ENCODE measurements at regions not wholly inside any gene's neighbourhood (a gene's known extent, or its start where the extent isn't known, plus 50 kb on each side); places are given as distances from the start of the nearest gene placed in this dataset.

- H3K27me3 ChIP-seq = peaks cover 0 to 23% (median 0%) of the 10 kb centered on the region in 9 donors
- DNase-seq (no peak), ATAC-seq (no peak)
- no peaks in the 10 kb centered on the region for H3K4me1 ChIP-seq
- H3K27ac ChIP-seq = no peak overlapping the region
- 79 to 87% (median 85%) methylated on average over 13 to 16 of the region's 16 CpGs for WGBS, 4 donors
- intact Hi-C loops (cut with DNase I) = no loop called here
- no peak overlapping the region for H3K4me3 ChIP-seq
- no peaks in the 10 kb centered on the region for H3K36me3 ChIP-seq
- no peaks in the 10 kb centered on the region for H3K9me3 ChIP-seq
- TF ChIP-seq, protein P1, sequence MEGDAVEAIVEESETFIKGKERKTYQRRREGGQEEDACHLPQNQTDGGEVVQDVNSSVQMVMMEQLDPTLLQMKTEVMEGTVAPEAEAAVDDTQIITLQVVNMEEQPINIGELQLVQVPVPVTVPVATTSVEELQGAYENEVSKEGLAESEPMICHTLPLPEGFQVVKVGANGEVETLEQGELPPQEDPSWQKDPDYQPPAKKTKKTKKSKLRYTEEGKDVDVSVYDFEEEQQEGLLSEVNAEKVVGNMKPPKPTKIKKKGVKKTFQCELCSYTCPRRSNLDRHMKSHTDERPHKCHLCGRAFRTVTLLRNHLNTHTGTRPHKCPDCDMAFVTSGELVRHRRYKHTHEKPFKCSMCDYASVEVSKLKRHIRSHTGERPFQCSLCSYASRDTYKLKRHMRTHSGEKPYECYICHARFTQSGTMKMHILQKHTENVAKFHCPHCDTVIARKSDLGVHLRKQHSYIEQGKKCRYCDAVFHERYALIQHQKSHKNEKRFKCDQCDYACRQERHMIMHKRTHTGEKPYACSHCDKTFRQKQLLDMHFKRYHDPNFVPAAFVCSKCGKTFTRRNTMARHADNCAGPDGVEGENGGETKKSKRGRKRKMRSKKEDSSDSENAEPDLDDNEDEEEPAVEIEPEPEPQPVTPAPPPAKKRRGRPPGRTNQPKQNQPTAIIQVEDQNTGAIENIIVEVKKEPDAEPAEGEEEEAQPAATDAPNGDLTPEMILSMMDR (IDR thresholded peaks at IDR 0.05) = no peak
- TF ChIP-seq POLR2A (IDR thresholded peaks at IDR 0.05) = no peak
Measured at GRCh38 chr22:48434156-48434867, 1393.4 kb downstream of the BRD1 start.

DNA sequence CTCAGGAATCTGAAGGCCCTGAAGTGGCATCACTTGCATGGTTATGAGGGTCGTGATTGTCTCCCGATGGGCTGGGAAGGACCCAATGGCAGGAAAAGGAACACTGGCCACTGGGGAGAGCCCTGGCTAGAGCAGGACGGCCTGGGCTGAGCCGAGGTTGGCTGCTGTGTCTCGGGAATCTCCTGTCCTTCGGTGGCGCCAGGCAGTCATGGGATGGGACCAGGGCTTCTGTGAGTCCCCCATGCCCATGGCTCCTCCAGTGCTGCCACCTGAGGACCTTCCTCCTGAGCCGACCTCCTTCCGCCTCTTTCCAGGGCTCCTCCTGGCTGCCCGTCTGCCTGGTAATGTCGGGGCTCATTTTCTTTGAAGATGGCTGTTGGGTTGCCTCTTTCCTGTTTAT lies 1394.0 kb downstream of the BRD1 start:
- 71 to 88% (median 77%) methylated on average over 11 of the region's 11 CpGs for WGBS, 4 donors
- DNase-seq (no peak), ATAC-seq (no peak)
- no peak for TF ChIP-seq POLR2A (IDR thresholded peaks at IDR 0.05)
- TF ChIP-seq, protein P1 (IDR thresholded peaks at IDR 0.05) = no peak
- Histone ChIP-seq H3K4me1 (no peaks in the 10 kb centered on the region), H3K36me3 (no peaks in the 10 kb centered on the region), H3K27ac (no peak overlapping the region), H3K4me3 (no peak overlapping the region), H3K27me3 (peaks cover 0 to 23% (median 0%) of the 10 kb centered on the region in 9 donors), H3K9me3 (no peaks in the 10 kb centered on the region)
- intact Hi-C loops (cut with DNase I) = no loop called here

DNA sequence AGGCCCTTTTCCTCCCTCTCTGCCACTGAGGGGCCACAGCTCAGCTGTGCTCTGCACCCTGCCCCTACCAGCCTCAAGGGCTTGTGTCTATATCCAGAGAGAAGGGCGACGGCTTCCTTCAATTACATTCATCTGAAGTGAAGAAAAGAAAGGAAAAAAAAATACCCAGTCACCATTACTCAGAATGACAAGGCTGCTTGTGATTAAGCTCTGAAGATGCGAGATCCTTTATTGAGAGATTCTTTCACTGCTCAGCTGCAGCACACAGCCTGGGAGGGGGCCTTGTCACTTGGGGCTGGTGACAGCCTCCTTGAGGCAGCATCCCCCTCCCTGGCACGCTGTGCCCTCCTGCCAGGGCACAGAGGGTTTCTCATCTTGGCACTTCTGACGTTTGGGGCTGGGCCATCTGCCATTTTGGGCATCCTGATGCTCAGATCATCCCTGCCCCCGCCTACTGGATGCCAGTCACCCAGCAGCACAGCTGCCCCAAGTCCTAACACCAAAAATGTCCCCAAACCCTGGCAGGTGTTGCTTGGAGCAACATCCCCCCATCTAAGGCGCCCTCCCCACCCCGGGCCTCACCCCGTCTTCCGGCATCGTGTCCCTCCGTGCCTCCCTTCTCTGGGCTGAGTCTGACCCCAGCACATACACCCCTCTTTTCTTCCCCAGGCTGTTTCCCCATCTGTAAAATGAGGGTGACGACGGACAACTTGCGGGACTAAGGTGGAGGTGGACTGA lies 1394.7 kb downstream of the BRD1 start:
- H3K27me3 ChIP-seq = peaks cover 0 to 23% (median 0%) of the 10 kb centered on the region in 9 donors
- TF ChIP-seq, protein P1 (IDR thresholded peaks at IDR 0.05) = no peak
- no peak for TF ChIP-seq POLR2A (IDR thresholded peaks at IDR 0.05)
- H3K4me1 ChIP-seq = no peaks in the 10 kb centered on the region
- H3K36me3 ChIP-seq = no peaks in the 10 kb centered on the region
- DNase-seq (no peak), ATAC-seq (no peak)
- no peaks in the 10 kb centered on the region for H3K9me3 ChIP-seq
- no peak overlapping the region for H3K4me3 ChIP-seq
- WGBS, 4 donors = 76 to 81% (median 77%) methylated on average over 15 of the region's 15 CpGs
- intact Hi-C loops (cut with DNase I) = no loop called here
- H3K27ac ChIP-seq = no peak overlapping the region

- TF ChIP-seq, protein P1 (IDR thresholded peaks at IDR 0.05) = no peak
- no peak for ATAC-seq
- Histone ChIP-seq H3K4me3 (no peak overlapping the region), H3K4me1 (no peaks in the 10 kb centered on the region), H3K27me3 (peaks cover 0 to 23% (median 0%) of the 10 kb centered on the region in 9 donors), H3K27ac (no peak overlapping the region), H3K36me3 (no peaks in the 10 kb centered on the region), H3K9me3 (no peaks in the 10 kb centered on the region)
- intact Hi-C loops (cut with DNase I) = no loop called here
- no peak for DNase-seq
- WGBS, 4 donors = 70 to 80% (median 75%) methylated on average over 19 to 20 of the region's 20 CpGs
Measured at GRCh38 chr22:48431536-48432315, 1395.9 kb downstream of the BRD1 start.

Data from heart left ventricle (tissue), 16 donors.